HT1080 (cell line): ENCODE measurements at regions not wholly inside any gene's neighbourhood (a gene's known extent, or its start where the extent isn't known, plus 50 kb on each side); places are given as distances from the start of the nearest gene placed in this dataset.

Source experiments
- DNase-seq: peaks from one replicate; pipeline ENCODE4 v3.0.0-alpha.2; 2015; ENCODE audit warnings: low read depth

GRCh38 chr6:147023581-147023980 is 180.6 kb upstream of the STXBP5 start:
- DNase-seq = no peak

GRCh38 chr6:147029923-147030322 is 174.3 kb upstream of the STXBP5 start:
- no peak for DNase-seq

DNA sequence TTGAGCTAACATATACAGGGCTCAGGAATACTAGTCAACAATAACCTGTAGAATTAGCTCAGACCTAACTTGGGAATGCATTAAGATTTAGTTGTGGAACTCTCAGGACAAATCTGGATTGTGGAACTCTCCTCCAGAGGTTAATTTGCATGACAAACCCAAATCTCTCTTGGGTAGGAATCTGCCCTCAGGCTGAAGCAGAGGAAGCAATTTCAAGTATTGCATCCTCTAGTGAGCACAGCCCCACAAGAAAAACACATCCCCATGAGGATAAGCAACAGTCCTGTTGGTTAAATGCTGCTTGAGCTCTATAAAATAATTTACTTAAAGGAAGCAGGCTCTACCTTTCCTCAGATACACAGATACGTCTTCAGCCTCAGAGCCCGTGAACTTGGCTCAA is 170.9 kb upstream of the STXBP5 start:
- no peak for DNase-seq

- DNase-seq = no peak
Observed at GRCh38 chr6:147035886-147036285, 168.3 kb upstream of the STXBP5 start.

DNA sequence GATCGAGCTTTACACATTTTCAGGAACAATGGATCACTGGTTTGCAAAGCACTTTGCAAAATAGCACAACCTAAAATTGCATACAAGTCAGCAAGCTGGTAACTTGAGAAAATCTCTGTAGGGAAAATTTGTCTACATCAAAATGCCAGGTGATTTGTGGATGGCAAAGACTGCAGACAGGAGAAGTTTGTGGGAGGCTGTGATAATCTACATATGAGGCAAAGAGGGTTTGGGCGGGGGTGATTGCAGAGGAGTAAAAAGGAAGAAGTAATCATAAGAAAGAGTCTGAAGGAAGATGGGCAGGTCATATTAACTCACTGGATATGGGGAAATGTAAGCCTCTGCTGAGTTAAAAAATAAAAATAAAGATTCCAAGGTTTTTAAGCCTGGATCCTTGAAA is 166.3 kb upstream of the STXBP5 start:
- no peak for DNase-seq

- DNase-seq = no peak
Observed at GRCh38 chr6:147040121-147040910, 163.9 kb upstream of the STXBP5 start.

DNA sequence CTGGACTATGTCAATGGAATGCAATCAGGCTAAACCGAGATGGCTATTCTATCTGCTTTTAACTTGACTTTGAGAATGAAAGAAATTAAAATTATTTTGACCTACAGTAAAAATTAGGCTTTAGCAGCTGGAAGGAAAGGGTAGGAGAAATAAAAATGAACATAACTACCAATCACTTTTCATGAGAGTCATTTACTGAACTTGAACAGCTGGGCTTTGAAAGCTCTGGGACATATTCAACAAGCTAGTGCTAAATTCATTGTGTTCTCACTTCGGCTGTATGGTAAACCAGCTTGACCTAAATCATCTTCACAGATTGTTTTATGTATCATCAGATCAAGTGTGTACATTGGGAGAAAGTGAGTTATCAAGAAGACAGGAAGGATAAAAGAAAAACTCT is 161.5 kb upstream of the STXBP5 start:
- DNase-seq = no peak

GRCh38 chr6:147043994-147044477 is 160.2 kb upstream of the STXBP5 start:
- DNase-seq = peak; percentile 77

DNA sequence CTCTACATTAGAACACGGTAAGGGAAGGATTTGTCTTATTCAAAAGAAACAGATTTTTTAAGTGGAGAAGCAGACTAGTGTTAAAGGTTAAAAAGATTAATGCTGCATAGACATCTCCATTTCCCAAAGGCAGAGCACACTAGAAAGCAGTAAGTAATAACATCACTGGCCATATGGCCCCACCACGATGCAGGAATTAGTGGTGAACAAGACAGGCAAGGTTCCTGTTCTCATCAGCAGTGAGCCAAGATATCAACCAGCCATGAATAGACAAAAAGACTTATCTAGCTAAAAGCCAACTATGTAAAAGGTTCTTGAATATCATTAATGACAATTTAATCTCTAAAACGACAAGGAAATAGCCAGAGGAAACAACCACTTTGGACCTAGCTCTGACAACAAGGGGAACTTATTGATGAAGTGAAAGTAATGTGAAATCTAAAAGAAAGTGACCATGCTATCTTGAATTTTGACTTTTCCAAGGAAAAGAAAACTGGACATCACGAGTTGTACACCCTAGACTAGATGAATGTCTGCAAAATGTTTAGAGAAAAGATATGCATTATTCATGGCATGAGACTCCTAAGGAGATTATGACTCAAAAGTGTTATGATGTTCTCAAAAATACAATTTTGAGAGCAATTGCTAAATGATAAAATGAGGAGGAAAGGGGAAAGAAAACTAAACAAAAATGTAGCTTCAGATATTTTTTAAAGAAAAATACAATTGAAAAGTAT is 157.9 kb upstream of the STXBP5 start:
- DNase-seq = no peak

GRCh38 chr6:147048930-147049329 is 155.3 kb upstream of the STXBP5 start:
- DNase-seq = no peak

- no peak for DNase-seq
Observed at GRCh38 chr6:147053311-147053921, 150.8 kb upstream of the STXBP5 start.

GRCh38 chr6:147054158-147054557 is 150.1 kb upstream of the STXBP5 start:
- DNase-seq = no peak

GRCh38 chr6:147054871-147055270 is 149.3 kb upstream of the STXBP5 start:
- no peak for DNase-seq

DNA sequence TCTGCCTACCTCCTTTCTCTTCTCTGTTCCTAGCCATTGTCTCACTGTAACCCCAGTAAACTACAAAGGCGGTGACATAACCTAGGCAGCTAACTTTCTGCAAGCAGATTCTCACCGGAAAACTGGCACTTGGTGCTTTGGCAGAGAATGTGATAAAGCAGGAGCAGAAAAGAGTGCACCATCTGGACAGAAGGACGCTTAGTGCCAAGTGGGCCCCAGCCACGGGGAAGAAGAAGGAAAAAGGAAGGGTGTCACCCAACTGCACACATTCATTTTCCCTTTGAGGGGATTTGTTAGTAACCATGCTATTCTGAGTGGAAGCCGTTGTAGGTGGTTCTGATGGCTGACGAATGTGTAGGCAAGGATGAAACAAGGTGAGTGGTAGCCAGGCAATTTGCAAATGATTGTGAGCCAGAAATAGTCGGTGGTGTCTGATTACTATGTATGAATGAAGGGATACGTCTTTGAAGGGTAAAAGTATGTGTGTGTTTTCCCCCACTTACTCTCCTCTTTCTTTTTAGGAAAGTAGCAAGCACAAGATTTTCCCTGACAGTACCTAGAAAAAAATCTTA is 148.3 kb upstream of the STXBP5 start:
- DNase-seq = no peak

- DNase-seq = no peak
Observed at GRCh38 chr6:147057188-147057587, 147.0 kb upstream of the STXBP5 start.

DNA sequence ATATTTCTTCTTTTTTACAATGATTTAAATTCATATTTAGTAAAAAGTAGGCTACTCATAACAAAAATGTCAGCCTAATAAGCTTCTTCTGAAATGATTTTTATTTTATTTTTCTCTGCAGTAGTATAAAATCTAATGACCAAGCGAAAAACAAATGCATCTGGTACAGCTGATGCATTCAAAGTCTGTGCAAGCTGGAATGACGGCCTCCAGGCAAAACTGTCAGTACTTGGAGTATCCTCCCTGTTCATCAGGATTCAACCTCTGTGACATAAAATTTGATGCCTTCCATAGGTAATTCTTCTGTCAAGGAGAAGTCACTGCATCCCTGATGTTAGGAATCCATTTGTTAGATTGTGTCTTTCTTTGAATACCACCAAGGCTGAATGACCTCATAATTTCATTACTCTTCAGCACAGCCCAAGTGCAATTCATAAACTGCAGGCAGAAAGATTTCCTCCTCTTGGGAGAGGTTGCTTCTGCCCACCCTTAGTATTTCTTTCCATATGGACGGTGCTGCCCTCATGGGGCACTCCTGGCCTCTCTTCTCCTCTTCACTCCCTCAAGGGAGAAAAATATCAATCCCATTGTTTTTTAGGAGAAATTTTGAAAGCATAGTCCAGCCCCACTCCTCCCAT is 146.4 kb upstream of the STXBP5 start:
- no peak for DNase-seq

DNA sequence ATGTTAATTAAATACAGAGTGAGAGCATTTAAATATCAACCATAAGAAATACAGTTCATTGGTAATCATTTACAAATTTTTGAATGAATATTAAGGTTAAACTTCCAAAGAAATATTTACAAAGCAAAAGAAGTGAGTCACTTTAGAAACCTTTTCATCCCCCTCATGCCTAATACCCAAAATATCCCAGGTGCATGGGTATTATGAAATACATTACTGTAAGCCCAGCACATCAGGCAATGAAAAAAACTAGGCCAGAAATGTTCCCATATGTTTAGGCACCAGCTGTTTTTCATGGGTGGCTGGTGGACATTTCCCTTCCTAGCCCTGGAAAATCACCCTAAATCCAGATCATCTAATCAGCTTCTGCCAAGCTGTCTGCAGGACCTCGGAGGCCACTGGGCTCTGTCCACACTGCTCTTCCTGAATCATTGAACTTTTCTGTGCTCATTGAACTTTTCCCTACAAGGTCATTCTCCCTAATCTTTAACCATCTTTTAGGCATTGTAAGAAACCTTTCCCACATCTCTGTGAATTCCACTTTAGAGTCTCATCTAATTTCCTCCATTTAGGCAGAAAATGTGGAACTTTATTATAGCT is 145.3 kb upstream of the STXBP5 start:
- DNase-seq = no peak

DNA sequence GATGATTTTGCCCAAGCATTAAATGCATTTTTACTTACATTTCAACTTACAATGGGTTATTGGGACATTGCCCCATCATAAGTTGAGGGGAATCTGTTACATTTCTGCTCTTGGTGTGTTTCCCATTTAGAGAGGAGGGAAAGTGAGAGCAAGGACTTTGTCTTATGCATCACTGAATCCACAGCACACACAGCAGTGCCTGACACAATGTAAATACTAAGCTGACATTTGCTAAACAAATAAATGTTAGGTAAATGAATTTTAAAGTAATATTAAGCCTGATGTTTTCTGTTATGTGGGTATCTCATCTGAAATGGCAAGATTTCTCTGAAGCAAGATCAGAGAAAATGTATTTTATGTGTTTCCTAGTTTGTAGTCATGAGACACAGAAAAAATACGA is 143.6 kb upstream of the STXBP5 start:
- DNase-seq = no peak

DNA sequence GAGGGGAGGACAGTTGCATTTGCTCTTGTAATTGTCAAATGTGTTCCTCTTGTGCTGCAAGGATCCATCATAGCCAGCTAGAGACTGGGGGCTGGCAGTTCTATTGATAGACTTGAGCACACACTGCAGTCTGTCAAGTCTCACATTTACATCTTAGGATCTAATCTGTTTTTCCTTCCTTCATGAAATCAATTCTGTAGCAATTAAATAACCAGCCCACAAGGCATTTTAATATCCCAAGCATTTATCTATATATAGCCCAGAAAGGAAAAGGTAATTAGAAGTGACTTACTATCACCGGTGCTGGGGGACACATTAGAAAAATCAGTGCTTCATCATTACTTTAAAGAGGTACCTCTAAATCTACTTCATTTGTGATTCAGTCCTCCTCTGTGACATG is 143.0 kb upstream of the STXBP5 start:
- no peak for DNase-seq

GRCh38 chr6:147063469-147064031 is 140.7 kb upstream of the STXBP5 start:
- peak; percentile 91 for DNase-seq

DNA sequence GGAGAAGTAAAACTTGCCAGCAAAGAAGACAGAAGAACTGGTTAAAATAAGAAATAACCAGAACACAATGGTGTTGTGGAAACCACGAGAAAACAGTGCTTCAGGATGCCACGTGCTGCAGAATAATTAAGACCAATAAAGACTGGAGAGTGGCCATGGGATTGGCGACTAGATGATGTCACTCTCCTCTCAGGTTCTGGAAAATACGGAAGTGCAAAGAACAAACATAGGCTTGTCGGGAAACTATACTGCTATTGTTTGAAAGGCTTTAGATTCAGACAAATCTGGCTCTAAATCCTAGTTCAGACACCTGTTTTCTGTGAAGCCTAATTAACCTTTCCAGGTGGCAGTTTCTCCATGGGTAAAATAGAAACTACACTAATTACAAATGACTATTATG is 138.4 kb upstream of the STXBP5 start:
- no peak for DNase-seq
